HCT116 (cell line): ENCODE measurements at regions not wholly inside any gene's neighbourhood (a gene's known extent, or its start where the extent isn't known, plus 50 kb on each side); places are given as distances from the start of the nearest gene placed in this dataset.

ENCODE experiments used
- ATAC-seq: fragments of 200-7000 bp; cut with Tn5 transposase; 2 replicates; pipeline ENCODE4 v1.9.1; 2020; ENCODE audit warnings: mild to moderate bottlenecking, moderate library complexity
- BruUV-seq: library from RNA; stranded (reverse); fragments of 400-500 nt; replicated peaks from 2 replicates; lab custom pipeline; 2021; lab: Mats Ljungman, UMichigan
- CTCF ChIA-PET: fragments of 300-600 bp; sonication (Branson Sonifier 250); formaldehyde crosslinking; loops from one replicate; lab custom pipeline; 2021; ENCODE audit warnings: antibody characterized with exemption; lab: Charles Lee
- POLR2A ChIA-PET: fragments of 300-600, 350-600 bp; sonication (Branson Sonifier 250); formaldehyde crosslinking; loops from one replicate; lab custom pipeline; 2021; ENCODE audit warnings: antibody characterized with exemption; lab: Charles Lee
- RAD21 ChIA-PET, 2 experiments: fragments of 300-600 bp; sonication (Branson Sonifier 250); formaldehyde crosslinking; loops; one replicate each; lab custom pipeline; 2023; ENCODE audit warnings: low total read pairs in 2 of 2; ENCODE audit not compliant: uncharacterized antibody in 2 of 2, unreplicated experiment in 2 of 2, low non-redundant PET in 1 of 2; lab: Charles Lee
- DNase-seq: peaks from one replicate; pipeline ENCODE4 v3.0.0-alpha.2; 2010; ENCODE audit warnings: low read depth, low spot score
- H2AFZ ChIP-seq: fragments of 200-600 bp; shearing (Covaris generic), sonication (generic); 2 replicates; pipeline ENCODE4 v1.6.1; 2017; ENCODE audit warnings: low read depth, mixed run types, mixed read lengths, antibody characterized with exemption, low read length; ENCODE audit not compliant: poor library complexity, severe bottlenecking
- H3K27ac ChIP-seq: 2 replicates; pipeline ENCODE4 v1.5.1; 2012; ENCODE audit warnings: low read depth, low read length
- H3K27me3 ChIP-seq: fragments of 200-600 bp; sonication (generic); 2 replicates; pipeline ENCODE4 v1.6.1; 2016; ENCODE audit warnings: mixed run types, low read length, mixed read lengths; ENCODE audit not compliant: insufficient read depth
- H3K36me3 ChIP-seq, 2 experiments: fragments of 200-500 bp in 1 of 2; fragments of 200-600 bp in 1 of 2; sonication (Bioruptor generic) in 1 of 2; sonication (generic) in 1 of 2; 2 replicates each; pipeline versions ENCODE4 v1.5.1 to v1.6.1; 2014 to 2016; ENCODE audit warnings: low read length in 2 of 2, inconsistent platforms in 1 of 2, mixed read lengths in 1 of 2, mixed run types in 1 of 2; ENCODE audit not compliant: insufficient read depth in 2 of 2, control insufficient read depth in 1 of 2
- H3K4me1 ChIP-seq, 2 experiments: fragments of 200-600 bp in 1 of 2; sonication (generic) in 1 of 2; 2 replicates each; pipeline versions ENCODE4 v1.5.1 to v1.6.1; 2012 to 2017; ENCODE audit warnings: low read length in 2 of 2, inconsistent platforms in 1 of 2, mild to moderate bottlenecking in 1 of 2, mixed read lengths in 1 of 2, mixed run types in 1 of 2, moderate library complexity in 1 of 2; ENCODE audit not compliant: insufficient read depth in 2 of 2, control insufficient read depth in 1 of 2
- H3K4me2 ChIP-seq: fragments of 200-600 bp; sonication (generic); 2 replicates; pipeline ENCODE4 v1.6.1; 2017; ENCODE audit warnings: mixed run types, low read length, mixed read lengths
- H3K4me3 ChIP-seq, 2 experiments: fragments of 200-600 bp in 1 of 2; sonication (generic) in 1 of 2; replicated peaks in 1 of 2; 2 replicates each; pipeline ENCODE4 v1.5.1; 2011 to 2016; ENCODE audit warnings: low read length in 2 of 2, control low read depth in 1 of 2, low read depth in 1 of 2, mild to moderate bottlenecking in 1 of 2, mixed read lengths in 1 of 2, mixed run types in 1 of 2
- H3K79me2 ChIP-seq: fragments of 200-600 bp; sonication (generic); 2 replicates; pipeline ENCODE4 v1.6.1; 2017; ENCODE audit warnings: mild to moderate bottlenecking, mixed run types, low read length, moderate library complexity, mixed read lengths; ENCODE audit not compliant: insufficient read depth
- H3K9ac ChIP-seq: fragments of 200-600 bp; sonication (generic); 2 replicates; pipeline ENCODE4 v1.6.1; 2016; ENCODE audit warnings: low read length, mixed read lengths
- H3K9me2 ChIP-seq: fragments of 200-600 bp; sonication (generic), shearing (Covaris generic); 2 replicates; pipeline ENCODE4 v1.6.1; 2017; ENCODE audit warnings: mixed run types, mild to moderate bottlenecking, moderate library complexity; ENCODE audit not compliant: insufficient read depth
- H3K9me3 ChIP-seq, 2 experiments: fragments of 200-500 bp in 1 of 2; fragments of 200-600 bp in 1 of 2; sonication (Bioruptor generic) in 1 of 2; sonication (generic) in 1 of 2; 2 replicates each; pipeline ENCODE4 v1.6.1; 2014 to 2017; ENCODE audit warnings: low read length in 2 of 2, mixed read lengths in 2 of 2, inconsistent platforms in 1 of 2, low read depth in 1 of 2, mild to moderate bottlenecking in 1 of 2, mixed run types in 1 of 2, moderate library complexity in 1 of 2; ENCODE audit not compliant: control insufficient read depth in 1 of 2, insufficient read depth in 1 of 2
- H4K20me1 ChIP-seq: fragments of 200-600 bp; sonication (generic), shearing (Covaris generic); 2 replicates; pipeline ENCODE4 v1.6.1; 2017; ENCODE audit warnings: mixed run types, mild to moderate bottlenecking, moderate library complexity; ENCODE audit not compliant: insufficient read depth
- CBX3 ChIP-seq: IDR thresholded peaks from 2 replicates; pipeline ENCODE4 v1.6.1; 2012; ENCODE audit warnings: low read depth
- CTCF ChIP-seq, 3 experiments: fragments of 200-600 bp in 1 of 3; sonication (generic) in 1 of 3; IDR thresholded peaks in 2 of 3; conservative IDR thresholded peaks in 1 of 3; 2 replicates each; pipeline ENCODE4 v1.5.1; 2012 to 2017; ENCODE audit warnings: low read depth in 2 of 3, low read length in 2 of 3, antibody characterized with exemption in 1 of 3, borderline replicate concordance in 1 of 3, control low read depth in 1 of 3, mild to moderate bottlenecking in 1 of 3, mixed read lengths in 1 of 3, mixed run types in 1 of 3, moderate library complexity in 1 of 3; ENCODE audit not compliant: insufficient read depth in 1 of 3
- ELF1 ChIP-seq: IDR thresholded peaks from 2 replicates; pipeline ENCODE4 v1.6.1; 2012; ENCODE audit warnings: low read depth, borderline replicate concordance
- EZH2phosphoT487 ChIP-seq: fragments of 200-600 bp; IDR thresholded peaks from 2 replicates; pipeline ENCODE4 v1.6.1; 2018; ENCODE audit warnings: antibody characterized with exemption, borderline replicate concordance
- FOSL1 ChIP-seq: IDR thresholded peaks from 2 replicates; pipeline ENCODE4 v1.6.1; 2012; ENCODE audit warnings: low read depth
- JUND ChIP-seq: IDR thresholded peaks from 2 replicates; pipeline ENCODE4 v1.6.1; 2012
- POLR2AphosphoS5 ChIP-seq: IDR thresholded peaks from 2 replicates; pipeline ENCODE4 v1.6.1; 2011; ENCODE audit warnings: mild to moderate bottlenecking, low read depth, low read length, moderate library complexity
- SIN3A ChIP-seq: IDR thresholded peaks from 2 replicates; pipeline ENCODE4 v1.6.1; 2012; ENCODE audit warnings: low read depth
- SP1 ChIP-seq: IDR thresholded peaks from 2 replicates; pipeline ENCODE4 v1.6.1; 2012; ENCODE audit warnings: low read depth
- SRF ChIP-seq: IDR thresholded peaks from 2 replicates; pipeline ENCODE4 v1.6.1; 2012; ENCODE audit warnings: low read depth
- TCF7L2 ChIP-seq: IDR thresholded peaks from 2 replicates; pipeline ENCODE4 v1.7.0; 2011; ENCODE audit warnings: borderline replicate concordance, inconsistent platforms; ENCODE audit not compliant: insufficient read depth, insufficient read length; ENCODE audit errors: extremely low read depth
- ZFX ChIP-seq: fragments of 450-650 bp; IDR thresholded peaks from 2 replicates; pipeline ENCODE4 v1.6.1; 2017
- intact Hi-C: fragments of 100-400 bp; cut with micrococcal nuclease; formaldehyde crosslinking; loops from 2 replicates; pipeline ENCODE4 v1.10.0; 2022

- no peak for ATAC-seq
- Histone ChIP-seq H3K9me3 (no peaks in the 10 kb centered on the region), H3K4me1 (no peaks in the 10 kb centered on the region), H3K4me2 (no peak overlapping the region), H3K79me2 (no peaks in the 10 kb centered on the region), H2AFZ (no peak overlapping the region), H3K27me3 (no peaks in the 10 kb centered on the region), H3K27ac (no peak overlapping the region), H3K36me3 (no peaks in the 10 kb centered on the region), H3K9ac (no peak overlapping the region), H4K20me1 (no peaks in the 10 kb centered on the region), H3K9me2 (no peaks in the 10 kb centered on the region), H3K4me3 (no peak overlapping the region)
- POLR2A ChIA-PET, result no interaction called here
- CTCF ChIA-PET, result no interaction called here
- RAD21 ChIA-PET, result no interaction called here
- no TSS peak for BruUV-seq
- DNase-seq, result no peak
- no peak for TF ChIP-seq EZH2phosphoT487
- no peak for TF ChIP-seq FOSL1
- TF ChIP-seq ZFX, result no peak
- no peak for TF ChIP-seq ELF1
- no peak for TF ChIP-seq CTCF (IDR thresholded peaks at IDR 0.05 in 2 of 3, conservative IDR thresholded peaks at IDR 0.05 in 1 of 3; ENCODE audit: borderline replicate concordance in 1 of 3, insufficient read depth in 1 of 3, low read depth in 2 of 3, low read length in 2 of 3)
- TF ChIP-seq TCF7L2, result no peak
- no peak for TF ChIP-seq SIN3A
- TF ChIP-seq CBX3, result no peak
- no peak for TF ChIP-seq SP1
- TF ChIP-seq JUND, result no peak
- no peak for TF ChIP-seq SRF
- TF ChIP-seq POLR2AphosphoS5, result no peak
- intact Hi-C loops, result no loop called here
Observed at GRCh38 chr4:129968366-129968765, 872.4 kb downstream of the C4orf33 start.
